HG03175 (cell line): ENCODE measurements at regions not wholly inside any gene's neighbourhood (a gene's known extent, or its start where the extent isn't known, plus 50 kb on each side); places are given as distances from the start of the nearest gene placed in this dataset.

Experiments used
- ATAC-seq: cut with Tn5 transposase; IDR thresholded peaks from one replicate; pipeline ENCODE4 v1.9.1; 2021; ENCODE audit warnings: mild to moderate bottlenecking, moderate library complexity; ENCODE audit not compliant: unreplicated experiment

DNA sequence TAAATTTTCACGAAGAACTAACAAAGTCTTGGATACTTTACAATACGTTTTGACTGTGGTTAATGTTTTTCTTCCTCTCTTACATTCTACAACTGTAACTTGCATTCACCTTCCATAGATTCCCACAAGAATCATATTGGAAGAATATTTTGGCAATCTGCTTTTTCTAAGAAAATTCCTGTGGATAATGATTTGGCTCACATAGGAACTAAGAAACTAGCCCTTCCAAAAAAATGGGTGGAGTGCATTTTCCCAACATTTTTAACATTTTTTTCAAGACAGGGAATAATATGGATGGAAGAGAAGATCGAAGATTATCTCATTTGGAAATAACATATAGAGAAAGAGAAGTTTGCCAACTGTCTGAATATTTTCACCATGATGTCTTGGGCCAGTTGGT is 256.9 kb upstream of the POU2AF2 start:
- no peak for ATAC-seq

DNA sequence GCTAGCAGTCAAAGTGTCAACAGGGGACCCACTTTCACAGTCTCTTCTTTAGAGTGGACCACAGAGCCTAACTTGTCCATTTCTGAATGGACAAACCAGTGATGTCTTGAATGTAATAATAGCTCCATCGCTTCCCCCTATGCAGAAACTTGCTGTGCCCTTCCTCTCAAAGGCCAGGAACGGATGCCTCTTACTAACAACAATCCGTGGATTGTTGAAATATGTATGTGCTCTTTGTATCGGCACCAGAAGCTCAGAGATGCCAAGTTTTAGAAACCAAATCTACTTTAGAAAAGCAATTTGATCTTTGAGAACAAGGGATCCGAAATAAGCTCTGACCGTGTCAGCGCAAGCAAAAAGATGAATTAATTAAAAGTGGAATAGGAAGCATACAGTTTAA is 259.5 kb upstream of the POU2AF2 start:
- no peak for ATAC-seq

DNA sequence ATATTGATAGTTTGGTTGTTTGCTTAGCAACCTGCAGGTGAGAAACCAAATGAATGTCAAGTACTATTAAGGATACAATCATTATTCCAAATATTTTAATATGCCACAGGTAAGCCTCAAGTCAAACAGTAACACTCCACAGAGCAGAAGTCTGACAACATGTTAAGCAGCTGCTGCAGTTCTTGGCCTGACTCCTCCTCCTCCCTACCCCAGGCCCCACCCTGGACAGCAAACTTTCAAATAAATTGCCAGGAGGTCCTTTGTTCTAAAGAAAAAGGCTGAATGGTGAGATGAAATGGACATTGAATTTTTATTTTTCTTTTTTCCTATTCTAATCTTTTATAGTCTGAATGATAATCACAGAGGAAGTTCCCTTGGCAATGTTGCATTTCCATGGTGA is 260.0 kb upstream of the POU2AF2 start:
- ATAC-seq = no peak

DNA sequence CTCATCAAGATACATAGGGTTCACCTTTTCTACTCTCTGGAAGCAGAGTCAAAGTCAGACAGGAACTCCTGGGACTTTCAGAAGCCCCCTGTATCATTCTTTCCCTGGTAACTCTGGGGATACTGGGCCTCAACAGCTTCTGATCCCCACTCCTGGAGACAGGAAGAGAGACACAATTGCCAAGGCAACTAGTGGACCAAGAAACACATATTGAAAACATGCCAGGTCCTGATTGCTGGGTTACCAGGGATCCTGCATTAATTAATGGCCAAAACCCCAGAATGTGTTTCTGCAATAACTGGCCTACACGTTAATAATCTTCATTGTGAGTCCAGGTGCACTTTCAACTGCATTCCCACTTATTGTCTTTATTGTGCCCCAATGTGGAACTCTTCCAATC is 260.8 kb upstream of the POU2AF2 start:
- no peak for ATAC-seq

DNA sequence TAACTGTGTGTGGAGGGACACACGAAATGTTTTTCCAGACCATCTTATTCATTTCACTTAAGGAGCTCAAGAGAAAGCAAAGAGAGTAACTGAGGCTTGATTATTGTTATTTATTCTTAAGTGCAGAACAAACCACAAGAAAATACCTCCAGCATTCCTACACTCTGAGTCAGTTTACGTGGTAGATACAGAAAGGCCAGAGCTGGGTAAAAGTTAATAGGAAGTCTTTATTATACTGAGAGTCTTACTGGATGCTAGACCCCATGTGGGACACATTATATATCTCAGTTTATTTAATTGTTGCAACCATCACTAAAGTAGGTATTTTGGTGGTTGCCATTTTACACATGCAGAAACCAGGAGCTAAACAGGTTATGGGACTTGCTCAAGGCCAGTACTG is 261.4 kb upstream of the POU2AF2 start:
- no peak for ATAC-seq

DNA sequence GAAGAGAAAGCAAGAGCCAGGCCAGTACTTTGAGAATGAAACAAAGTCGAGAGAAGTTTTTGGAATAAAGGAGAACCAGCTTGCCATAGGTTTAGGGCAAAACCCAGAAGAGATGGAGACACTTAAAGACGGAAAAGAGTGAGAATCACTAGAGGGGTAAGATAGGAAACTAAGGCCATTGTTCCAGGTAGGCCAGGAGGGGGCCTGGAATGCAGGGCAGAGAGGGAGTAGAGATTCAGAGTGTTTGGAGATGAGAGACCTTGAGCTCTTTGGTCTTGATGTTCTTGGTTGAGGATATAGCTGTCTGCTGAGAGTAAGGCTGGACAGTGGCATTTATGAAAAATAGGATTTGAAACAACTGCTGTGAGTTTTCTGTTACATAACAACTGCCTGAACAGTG is 263.3 kb upstream of the POU2AF2 start:
- ATAC-seq = no peak

DNA sequence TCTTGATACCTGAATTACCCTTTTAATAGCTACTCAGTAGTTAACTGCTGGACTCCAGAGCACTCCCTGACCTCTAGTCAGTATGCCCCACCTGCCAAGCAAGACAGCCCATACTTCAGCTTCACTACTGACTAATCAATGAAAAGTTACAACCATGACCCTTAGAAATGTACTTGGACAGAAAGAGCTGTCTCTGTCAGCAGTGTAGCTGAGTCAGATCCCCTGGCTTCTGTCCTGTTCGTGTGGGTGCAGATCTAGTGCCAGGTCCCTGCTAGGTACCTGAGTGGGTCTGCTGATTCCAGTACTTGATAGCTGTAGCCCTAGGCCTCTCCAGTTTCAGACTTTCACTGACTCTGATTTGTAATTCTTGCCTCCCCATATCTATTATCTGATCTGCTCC is 265.8 kb upstream of the POU2AF2 start:
- no peak for ATAC-seq

DNA sequence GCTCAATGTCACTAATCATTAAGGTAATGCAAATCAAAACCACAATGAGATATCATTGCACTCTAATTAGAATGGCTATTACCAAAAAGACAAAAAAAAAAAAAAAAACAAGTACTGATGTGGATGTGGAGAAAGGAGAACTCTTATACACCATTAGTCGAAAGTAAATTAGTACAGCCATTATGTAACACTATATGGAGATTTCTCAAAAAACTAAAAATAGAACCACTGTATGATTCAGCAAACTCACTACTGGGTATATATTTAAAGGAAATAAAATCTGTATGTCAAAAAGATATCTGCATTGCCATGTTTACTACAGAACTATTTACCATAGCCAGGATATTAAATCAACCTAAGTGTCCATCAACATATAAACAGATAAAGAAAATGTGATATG is 265.4 kb upstream of the ARHGAP20 start:
- ATAC-seq = no peak

DNA sequence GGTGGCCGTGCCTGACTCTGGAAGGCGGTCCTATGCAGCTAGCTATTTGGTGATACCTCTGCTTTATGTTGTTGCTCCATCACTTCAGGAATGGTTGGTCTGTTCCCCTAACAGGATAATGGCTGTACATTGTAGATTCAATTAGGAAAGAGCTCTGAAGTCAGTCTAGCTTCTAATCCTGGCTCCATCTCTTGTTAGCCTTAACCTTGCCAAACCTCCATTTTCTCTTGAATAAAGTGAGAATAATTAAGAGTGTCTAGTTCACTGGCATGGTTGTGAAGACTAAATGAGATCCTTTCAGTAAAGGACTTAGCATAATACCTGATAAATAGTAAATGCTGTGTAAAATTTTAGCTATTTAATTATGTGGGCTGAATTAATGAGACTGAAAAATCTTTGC is 262.5 kb upstream of the ARHGAP20 start:
- no peak for ATAC-seq

DNA sequence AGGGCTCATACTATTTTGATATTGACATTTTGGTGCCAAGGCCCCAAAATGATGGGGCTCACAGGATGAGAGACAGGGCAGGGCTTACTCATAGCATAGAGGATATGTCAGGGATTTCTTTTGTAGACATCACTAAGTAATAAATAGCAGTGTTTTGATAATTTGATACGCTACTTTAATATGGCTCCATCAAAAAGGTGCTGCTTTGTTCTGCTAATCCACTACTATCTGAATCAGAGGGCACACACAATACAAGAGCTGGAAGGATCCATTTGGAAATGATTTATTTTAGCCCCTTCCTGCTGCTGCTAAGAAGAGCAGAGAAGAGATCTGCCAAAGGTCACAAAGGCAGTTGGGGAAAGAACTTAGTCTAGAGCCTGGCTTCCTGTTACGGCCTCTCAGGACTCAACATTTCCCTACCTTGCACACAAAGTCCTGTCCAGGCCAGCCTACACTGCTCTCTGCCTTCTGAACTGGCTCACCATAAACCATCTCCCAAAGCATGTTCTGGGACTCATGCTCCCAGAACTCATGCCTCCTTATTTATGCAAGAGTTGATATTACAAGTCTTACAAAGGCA is 261.3 kb upstream of the ARHGAP20 start:
- ATAC-seq = no peak

DNA sequence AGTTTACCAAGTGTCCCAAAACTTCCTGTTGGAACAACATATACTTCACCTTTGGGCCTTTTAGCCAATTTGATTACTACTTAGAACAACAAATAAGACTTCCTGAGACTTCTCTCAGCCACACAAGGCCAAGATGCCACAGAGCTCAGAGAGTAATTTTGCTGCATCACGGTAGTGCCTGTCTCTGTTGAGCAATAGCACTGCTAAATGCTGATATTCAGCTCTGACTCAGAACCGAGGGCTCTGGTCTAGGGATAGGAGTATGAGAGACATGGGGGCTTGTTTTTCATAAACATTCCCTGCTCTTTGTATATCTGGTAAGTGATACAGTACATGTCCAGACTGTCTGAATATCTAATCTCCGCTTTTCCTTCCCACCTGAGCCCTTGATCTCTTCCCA is 260.4 kb upstream of the ARHGAP20 start:
- no peak for ATAC-seq

DNA sequence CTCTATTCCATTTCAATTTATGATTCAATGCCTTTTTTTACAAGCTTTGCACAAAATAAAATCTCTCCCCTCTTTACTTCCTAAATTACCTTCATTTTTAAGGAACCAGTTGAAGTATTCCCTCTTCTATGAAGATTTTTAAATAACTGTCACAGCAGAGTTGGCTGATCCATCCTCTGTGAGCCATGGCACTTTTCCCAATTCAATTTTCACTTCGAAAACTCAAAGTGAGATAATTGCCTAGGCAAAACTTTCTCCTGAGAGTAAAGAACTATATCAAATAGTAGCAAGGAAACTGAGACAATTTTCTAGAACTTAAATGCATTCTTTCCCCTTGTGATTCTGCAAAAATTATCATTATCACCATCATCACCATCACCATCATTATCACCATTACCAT is 259.9 kb upstream of the ARHGAP20 start:
- ATAC-seq = no peak

DNA sequence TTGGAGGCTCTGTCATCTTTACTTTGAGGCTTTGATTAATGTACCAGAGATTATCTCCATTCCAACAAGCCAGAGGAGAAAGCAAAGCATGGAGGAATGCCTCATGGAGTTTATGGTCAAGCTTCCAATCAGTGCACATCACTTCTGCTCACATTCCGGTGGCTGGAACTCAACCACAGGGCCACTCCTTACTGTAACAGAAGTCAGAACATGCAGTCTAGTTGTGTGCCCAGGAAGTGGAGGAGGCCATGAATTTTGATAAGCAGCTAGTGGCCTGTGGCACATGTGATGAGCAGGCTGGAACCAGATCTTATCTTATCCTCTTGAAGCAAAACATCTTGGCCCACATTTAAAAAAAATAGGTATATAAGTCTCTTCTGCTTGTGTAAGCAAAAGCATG is 258.9 kb upstream of the ARHGAP20 start:
- no peak for ATAC-seq

DNA sequence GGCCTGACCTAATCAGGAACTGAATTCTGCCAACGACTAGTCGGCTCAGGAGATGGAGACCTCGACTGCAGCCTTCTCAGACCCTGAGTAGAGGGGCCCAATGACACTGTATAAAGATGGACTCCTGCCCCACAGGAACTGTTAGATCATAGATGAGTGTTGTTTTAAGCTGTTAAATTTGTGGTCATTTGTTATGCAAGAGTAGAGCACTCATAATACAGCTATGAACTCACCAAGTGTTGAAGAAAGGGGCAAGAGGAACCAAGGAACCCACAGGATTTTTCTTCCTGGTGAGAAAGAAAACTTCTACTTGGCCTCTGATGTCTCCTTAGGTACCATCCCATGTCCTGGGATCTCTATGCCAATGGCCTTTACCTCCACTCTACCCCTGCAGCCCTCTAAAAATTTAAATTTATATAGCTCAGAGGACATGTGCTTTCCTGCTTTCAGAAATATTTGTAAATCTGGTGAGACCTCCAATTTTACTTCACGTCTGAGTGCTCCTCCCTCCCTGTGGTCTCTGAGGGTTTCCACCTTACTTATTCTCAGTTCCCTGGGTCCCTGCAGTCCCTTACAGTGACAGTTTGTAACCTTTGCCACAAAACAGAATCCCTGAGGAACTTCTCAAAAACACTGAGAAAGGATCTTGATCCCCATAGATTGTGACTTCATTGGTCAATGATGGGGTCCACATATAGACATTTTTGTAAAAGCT is 256.3 kb upstream of the ARHGAP20 start:
- no peak for ATAC-seq

DNA sequence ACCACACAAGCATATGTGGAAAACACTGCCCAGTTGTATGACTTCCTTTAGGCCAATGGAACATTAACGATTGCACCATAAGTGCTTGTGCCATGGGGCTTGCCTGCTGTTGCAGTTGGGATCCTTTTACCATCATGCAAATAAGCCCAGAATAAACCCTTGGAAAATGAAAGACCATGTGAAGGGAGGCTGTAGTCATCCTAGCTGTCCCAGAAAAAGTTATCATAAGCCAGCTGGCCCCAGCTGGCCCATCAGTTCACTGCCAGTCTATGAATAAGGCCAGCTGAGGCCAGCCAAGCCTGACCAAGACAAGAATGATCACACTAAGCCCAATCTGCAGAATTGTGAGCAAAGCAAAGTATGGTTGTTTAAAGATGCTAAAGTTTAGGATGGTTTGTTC is 253.9 kb upstream of the ARHGAP20 start:
- ATAC-seq = no peak

DNA sequence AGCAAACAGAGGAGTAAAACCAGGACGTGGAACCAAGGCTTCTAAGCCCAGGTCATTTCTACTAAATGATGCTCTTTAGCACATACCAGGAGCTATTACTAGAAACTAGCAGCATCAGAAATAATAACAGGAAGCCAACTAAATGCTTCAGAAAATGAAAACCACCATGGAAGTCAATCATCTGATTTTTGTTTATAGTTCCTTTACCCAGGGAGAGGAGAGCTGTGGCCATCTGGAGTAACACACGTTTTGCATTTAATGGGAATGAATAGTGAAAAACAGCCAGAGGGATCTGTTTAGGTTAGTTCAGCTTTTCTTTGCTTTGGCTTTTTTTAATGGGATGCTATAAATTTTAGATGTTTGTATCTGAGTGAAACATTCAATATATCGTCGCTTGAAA is 250.7 kb upstream of the ARHGAP20 start:
- ATAC-seq = no peak

DNA sequence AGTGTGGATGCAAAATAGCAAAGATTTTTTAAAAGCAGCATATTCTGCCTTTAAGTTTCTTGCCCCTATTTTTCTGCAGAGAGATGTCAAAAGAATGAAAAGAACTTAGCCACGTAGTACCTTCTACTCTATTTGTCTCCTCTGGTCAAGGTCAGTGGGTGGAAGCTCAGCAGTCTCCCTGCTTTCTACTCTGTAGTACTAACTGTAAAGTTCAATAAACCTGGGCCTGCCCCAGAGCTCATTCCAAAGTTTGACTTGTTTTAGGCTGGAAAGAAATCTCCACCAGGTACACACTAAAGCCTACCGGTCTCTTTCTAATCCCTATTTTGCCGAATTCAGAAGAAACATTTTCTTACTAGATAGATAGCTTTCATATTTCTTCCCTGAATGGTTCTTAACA is 247.9 kb upstream of the ARHGAP20 start:
- no peak for ATAC-seq

DNA sequence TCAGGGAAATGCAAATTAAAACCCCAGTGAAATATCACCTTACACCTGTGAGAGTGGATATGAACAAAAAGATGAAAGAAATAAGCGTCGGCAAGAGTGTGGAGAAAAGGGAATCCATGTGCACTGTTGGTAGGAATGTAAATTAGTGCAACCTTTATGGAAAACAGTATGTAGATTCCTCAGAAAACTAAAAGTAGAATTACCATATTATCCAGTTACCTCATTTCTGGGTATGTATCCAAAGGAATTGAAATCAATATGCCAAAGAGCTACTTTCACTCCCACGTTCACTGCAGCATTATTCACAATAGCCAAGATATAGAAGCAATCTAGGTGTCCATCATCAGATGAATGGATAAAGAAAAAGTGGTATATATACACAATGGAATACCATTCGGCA is 246.0 kb upstream of the ARHGAP20 start:
- no peak for ATAC-seq

DNA sequence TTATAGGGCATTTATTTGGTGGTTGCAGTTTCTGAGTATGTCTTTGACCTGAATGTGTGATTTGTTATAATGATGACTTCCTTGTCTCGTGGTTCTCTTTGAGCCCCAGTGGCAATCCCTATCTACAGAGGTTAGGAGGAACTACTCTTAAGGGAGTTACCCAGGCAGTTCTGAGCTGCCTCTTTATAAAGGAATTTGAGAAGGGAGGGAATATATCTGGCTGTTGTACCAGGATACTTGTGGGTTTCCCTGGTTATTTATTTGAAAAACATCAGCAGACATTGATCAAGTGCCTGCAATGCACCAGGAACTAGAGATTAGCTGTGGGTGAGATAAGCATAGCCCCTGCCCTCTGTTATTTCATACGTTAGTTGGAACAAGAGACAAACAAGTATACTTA is 243.5 kb upstream of the ARHGAP20 start:
- ATAC-seq = no peak

DNA sequence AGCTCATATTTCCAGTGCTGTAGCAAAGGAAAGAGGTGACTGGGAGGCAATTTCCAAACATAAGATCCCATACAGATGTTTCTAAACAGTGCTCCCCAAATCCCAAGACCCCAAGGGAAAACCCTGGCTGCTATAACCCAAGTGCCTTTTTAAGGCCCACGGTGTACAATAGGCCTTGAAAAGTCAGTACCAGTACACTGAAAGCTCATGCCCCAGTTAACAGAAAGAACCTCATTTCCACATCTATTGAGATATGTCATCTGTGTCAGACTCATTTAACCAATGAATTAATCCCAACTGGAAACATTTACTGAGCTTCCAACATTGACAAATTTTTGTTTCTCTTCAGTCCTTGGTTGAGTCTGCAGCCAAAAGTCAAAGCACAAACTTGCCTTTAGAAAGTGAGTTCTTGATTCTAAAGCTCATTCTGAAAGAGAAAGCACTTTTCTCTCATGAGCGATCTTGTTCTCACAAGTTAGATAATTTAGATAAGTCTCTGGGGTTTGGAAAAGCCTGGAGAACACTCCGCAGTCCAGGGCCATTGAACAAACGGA is 239.8 kb upstream of the ARHGAP20 start:
- no peak for ATAC-seq

DNA sequence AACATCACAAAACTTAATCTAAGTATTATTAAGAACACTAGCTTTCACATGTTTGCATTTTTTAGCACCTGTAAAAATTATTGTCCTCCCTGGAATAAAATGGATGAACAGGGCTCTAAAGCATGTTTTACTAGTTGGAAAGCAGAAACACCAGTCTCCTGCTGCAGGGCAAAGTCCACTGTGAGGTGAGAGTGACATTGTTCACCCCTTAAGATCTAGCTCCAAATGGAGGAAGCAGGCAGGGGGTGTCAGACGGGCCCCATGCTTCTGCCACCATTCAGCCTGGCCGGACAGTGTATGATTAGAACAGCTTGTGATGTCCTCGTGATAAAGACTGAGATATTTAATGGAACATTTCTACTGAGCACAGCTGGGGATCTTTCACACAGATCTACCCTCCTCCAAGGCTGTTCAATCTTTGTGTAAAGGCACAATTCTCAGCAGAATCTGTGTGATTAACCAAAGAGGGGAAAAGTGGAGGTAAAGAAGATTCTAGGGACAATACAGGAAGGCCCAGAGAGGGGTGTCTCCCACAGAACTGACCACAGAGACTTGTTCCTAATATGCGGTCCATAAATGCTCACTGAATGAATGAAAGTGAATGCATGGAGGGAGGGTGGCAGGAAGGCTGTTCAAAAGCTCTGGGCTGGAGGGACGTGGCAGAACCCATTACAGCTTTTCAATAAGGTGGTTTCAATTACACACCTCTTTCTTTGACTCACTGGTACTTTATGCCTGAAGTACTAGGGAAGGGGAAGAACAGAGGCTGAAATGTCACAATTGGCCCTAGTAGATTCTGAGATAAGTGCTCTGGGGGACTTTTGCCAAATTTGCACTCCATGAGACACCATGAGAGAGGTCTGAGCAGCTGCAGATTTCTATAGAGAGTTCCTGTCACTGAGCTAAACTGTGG is 239.1 kb upstream of the ARHGAP20 start:
- ATAC-seq = no peak

DNA sequence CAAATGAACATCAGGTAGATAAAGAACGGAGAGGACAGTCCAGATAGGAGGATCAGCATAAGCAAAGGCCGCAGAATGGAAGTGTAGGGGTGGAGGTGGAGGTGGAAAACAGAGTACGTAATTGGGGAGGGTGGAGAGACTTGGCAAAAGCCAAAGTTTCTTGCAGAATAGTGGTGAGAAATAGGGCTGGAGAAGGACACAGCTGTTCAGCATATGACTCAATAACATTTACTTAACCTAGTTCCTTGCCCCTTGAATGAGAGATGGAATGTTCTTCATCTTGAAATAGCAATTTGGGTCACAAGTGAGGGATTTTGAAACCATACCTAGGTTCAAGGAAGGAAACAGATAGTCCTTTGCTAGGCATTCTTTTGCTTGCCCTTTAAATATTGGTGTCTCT is 235.9 kb upstream of the ARHGAP20 start:
- ATAC-seq = no peak
